HL-60 (cell line): ENCODE measurements at regions not wholly inside any gene's neighbourhood (a gene's known extent, or its start where the extent isn't known, plus 50 kb on each side); places are given as distances from the start of the nearest gene placed in this dataset.
"Not testable (repeated sequence)": the region's sequence is repeated elsewhere in the genome, so short reads cannot be mapped to it uniquely, and the experiment has no call there.

ENCODE experiments used
- DNase-seq, 2 experiments: peaks; one replicate each; pipeline ENCODE4 v3.0.0-alpha.2; 2010 to 2020; ENCODE audit warnings: low read depth in 1 of 2, low spot score in 1 of 2
- H3K27ac ChIP-seq: fragments of 250-450 bp; sonication (Bioruptor Pico); replicated peaks from 2 replicates; pipeline ENCODE4 v1.5.1; 2020; ENCODE audit warnings: mild to moderate bottlenecking, moderate library complexity
- H3K27me3 ChIP-seq: fragments of 250-450 bp; sonication (Bioruptor Pico); 2 replicates; pipeline ENCODE4 v1.5.1; 2021; ENCODE audit warnings: mild to moderate bottlenecking, moderate library complexity; ENCODE audit not compliant: insufficient read depth, poor library complexity, severe bottlenecking
- H3K4me3 ChIP-seq: replicated peaks from 2 replicates; pipeline ENCODE4 v1.5.1; 2011; ENCODE audit warnings: mild to moderate bottlenecking, control low read depth, low read length; ENCODE audit not compliant: insufficient read depth
- CTCF ChIP-seq: IDR thresholded peaks from one replicate; pipeline ENCODE4 v1.5.1; 2011; ENCODE audit warnings: low read length, control low read depth, inconsistent platforms; ENCODE audit not compliant: insufficient read depth
- GABPA ChIP-seq: IDR thresholded peaks from 2 replicates; pipeline ENCODE4 v1.6.1; 2012; ENCODE audit warnings: low read depth
- POLR2AphosphoS5 ChIP-seq: IDR thresholded peaks from 2 replicates; pipeline ENCODE4 v1.6.1; 2012; ENCODE audit warnings: low read depth
- REST ChIP-seq: IDR thresholded peaks from 2 replicates; pipeline ENCODE4 v1.6.1; 2012; ENCODE audit warnings: low read depth; ENCODE audit not compliant: insufficient replicate concordance
- SPI1 ChIP-seq: IDR thresholded peaks from 2 replicates; pipeline ENCODE4 v1.6.1; 2012; ENCODE audit warnings: low read depth, mild to moderate bottlenecking, borderline replicate concordance

GRCh38 chr5:106399391-106399790 is 1271.3 kb downstream of the EFNA5 start:
- no peak overlapping the region for H3K27ac ChIP-seq
- no peak overlapping the region for H3K4me3 ChIP-seq
- no peak for DNase-seq
- no peaks in the 10 kb centered on the region for H3K27me3 ChIP-seq
- no peak for TF ChIP-seq SPI1

GRCh38 chr5:106397700-106398099 is 1273.0 kb downstream of the EFNA5 start:
- no peaks in the 10 kb centered on the region for H3K27me3 ChIP-seq
- TF ChIP-seq GABPA (no peak), POLR2AphosphoS5 (no peak), CTCF (no peak)
- H3K4me3 ChIP-seq = no peak overlapping the region
- no peak for DNase-seq
- no peak overlapping the region for H3K27ac ChIP-seq

- no peak overlapping the region for H3K4me3 ChIP-seq
- no peak for DNase-seq
- no peak for TF ChIP-seq POLR2AphosphoS5
- no peak for TF ChIP-seq SPI1
- TF ChIP-seq GABPA = no peak
- TF ChIP-seq REST = no peak
- TF ChIP-seq CTCF = no peak
- H3K27me3 ChIP-seq = no peaks in the 10 kb centered on the region
- no peak overlapping the region for H3K27ac ChIP-seq
Measured at GRCh38 chr5:106393276-106393675, 1277.5 kb downstream of the EFNA5 start.

- H3K27ac ChIP-seq = no peak overlapping the region
- TF ChIP-seq SPI1 (no peak), REST (no peak), CTCF (no peak), POLR2AphosphoS5 (no peak), GABPA (no peak)
- H3K4me3 ChIP-seq = no peak overlapping the region
- no peaks in the 10 kb centered on the region for H3K27me3 ChIP-seq
- DNase-seq = no peak
Measured at GRCh38 chr5:106392766-106393165, 1278.0 kb downstream of the EFNA5 start.

- H3K4me3 ChIP-seq, H3K27ac ChIP-seq, H3K27me3 ChIP-seq, DNase-seq: not testable (repeated sequence)
Measured at GRCh38 chr5:106387767-106388166, 1283.0 kb downstream of the EFNA5 start.
